Naive thymus-derived CD4-positive, alpha-beta T cell (primary cell): ENCODE measurements at regions not wholly inside any gene's neighbourhood (a gene's known extent, or its start where the extent isn't known, plus 50 kb on each side); places are given as distances from the start of the nearest gene placed in this dataset.

Experiments used
- ATAC-seq: fragments of 150-1000 bp; cut with Tn5 transposase; 2 replicates; pipeline ENCODE4 v1.10.0; 2021; ENCODE audit warnings: mild to moderate bottlenecking, moderate library complexity
- CTCF ChIA-PET: fragments of 350-600 bp; sonication (Branson Sonifier 250); formaldehyde crosslinking; loops from one replicate; lab custom pipeline; 2021; ENCODE audit warnings: antibody characterized with exemption; lab: Charles Lee
- POLR2A ChIA-PET: fragments of 350-600 bp; sonication (Branson Sonifier 250); formaldehyde crosslinking; loops from one replicate; lab custom pipeline; 2021; ENCODE audit warnings: antibody characterized with exemption, inconsistent platforms; lab: Charles Lee
- DNase-seq, 9 donors: peaks; one replicate each; pipeline versions ENCODE4 v3.0.0 to v3.0.0-alpha.2; 2020 to 2022; ENCODE audit warnings: mixed read lengths in 1 of 9
- H3K27ac ChIP-seq: one replicate; pipeline ENCODE4 v1.7.0; 2013; ENCODE audit warnings: mild to moderate bottlenecking, low read depth, low read length, moderate library complexity
- H3K27me3 ChIP-seq, 2 donors: one replicate each; pipeline ENCODE4 v1.7.0; 2013; ENCODE audit warnings: low read length in 2 of 2, mild to moderate bottlenecking in 2 of 2, moderate library complexity in 2 of 2; ENCODE audit not compliant: control insufficient read depth in 2 of 2, insufficient read depth in 2 of 2
- H3K36me3 ChIP-seq, 3 experiments: 1 replicate in 2 of 3; 2 replicates in 1 of 3; pipeline ENCODE4 v1.7.0; 2013; ENCODE audit warnings: low read length in 3 of 3, mild to moderate bottlenecking in 3 of 3, moderate library complexity in 1 of 3; ENCODE audit not compliant: insufficient read depth in 3 of 3, control insufficient read depth in 2 of 3
- H3K4me1 ChIP-seq, 2 donors: one replicate each; pipeline ENCODE4 v1.7.0; 2013; ENCODE audit warnings: low read length in 2 of 2, mild to moderate bottlenecking in 2 of 2, moderate library complexity in 1 of 2; ENCODE audit not compliant: control insufficient read depth in 2 of 2, insufficient read depth in 2 of 2
- H3K4me3 ChIP-seq: 2 replicates; pipeline ENCODE4 v1.7.0; 2013; ENCODE audit warnings: mild to moderate bottlenecking, low read length
- H3K9me3 ChIP-seq, 3 experiments: 1 replicate in 2 of 3; 2 replicates in 1 of 3; pipeline ENCODE4 v1.7.0; 2013; ENCODE audit warnings: low read length in 3 of 3; ENCODE audit not compliant: control insufficient read depth in 2 of 3
- H3K27ac Mint-ChIP-seq, 9 donors: one replicate each; pipeline ENCODE4 v1.8.0; 2020 to 2022; ENCODE audit warnings: mixed read lengths in 9 of 9, mild to moderate bottlenecking in 8 of 9, moderate library complexity in 5 of 9, inconsistent platforms in 2 of 9
- H3K27me3 Mint-ChIP-seq, 5 donors: one replicate each; pipeline ENCODE4 v1.8.0; 2021 to 2022; ENCODE audit warnings: mixed read lengths in 5 of 5, mild to moderate bottlenecking in 1 of 5
- H3K36me3 Mint-ChIP-seq, 5 donors: one replicate each; pipeline ENCODE4 v1.8.0; 2020 to 2022; ENCODE audit warnings: mixed read lengths in 5 of 5, mild to moderate bottlenecking in 3 of 5, inconsistent platforms in 1 of 5
- H3K4me1 Mint-ChIP-seq, 7 donors: one replicate each; pipeline ENCODE4 v1.8.0; 2020 to 2022; ENCODE audit warnings: mixed read lengths in 7 of 7, mild to moderate bottlenecking in 3 of 7, inconsistent platforms in 1 of 7
- H3K4me3 Mint-ChIP-seq, 10 donors: one replicate each; pipeline ENCODE4 v1.8.0; 2020 to 2022; ENCODE audit warnings: mild to moderate bottlenecking in 10 of 10, mixed read lengths in 10 of 10, moderate library complexity in 6 of 10, inconsistent platforms in 2 of 10
- H3K9me3 Mint-ChIP-seq, 11 donors: one replicate each; pipeline ENCODE4 v1.8.0; 2020 to 2022; ENCODE audit warnings: mixed read lengths in 11 of 11, mild to moderate bottlenecking in 4 of 11, inconsistent platforms in 1 of 11, moderate library complexity in 1 of 11
- intact Hi-C, 2 donors: fragments of 100-400 bp; cut with micrococcal nuclease; formaldehyde crosslinking; loops; one replicate each; pipeline ENCODE4 v1.15.1; 2023

- Histone ChIP-seq H3K4me1 (no peaks in the 10 kb centered on the region), H3K27ac (no peak overlapping the region), H3K4me3 (no peak overlapping the region), H3K27me3 (no peaks in the 10 kb centered on the region), H3K36me3 (no peaks in the 10 kb centered on the region), H3K9me3 (peaks cover 0 to 8% (median 0%) of the 10 kb centered on the region in 3 experiments)
- Mint-ChIP-seq H3K9me3 (peaks cover 0 to 16% (median 3%) of the 10 kb centered on the region in 11 donors), H3K36me3 (peaks cover 0 to 8% (median 0%) of the 10 kb centered on the region in 5 donors), H3K27me3 (peaks cover 0 to 32% (median 0%) of the 10 kb centered on the region in 5 donors), H3K4me1 (peaks cover 0 to 2% (median 0%) of the 10 kb centered on the region in 7 donors), H3K4me3 (no peak overlapping the region), H3K27ac (peak overlapping the region in 1 of 9 donors; percentile 19)
- POLR2A ChIA-PET, result no interaction called here
- ATAC-seq (no peak), DNase-seq (no peak)
- intact Hi-C loops, result no loop called here
- CTCF ChIA-PET, result no interaction called here
Observed at GRCh38 chr4:38195911-38196310, 235.7 kb downstream of the PTTG2 start.

- no peak overlapping the region for H3K27ac ChIP-seq
- ChIA-PET CTCF (interaction anchor here (1.1 kb wide), 1 partner anchor 9 kb away, joined by 3 read pairs; no protein-coding TSS in a partner anchor), POLR2A (interaction anchor here (0.6 kb wide), 1 partner anchor 89 kb away, joined by 3 read pairs; no protein-coding TSS in a partner anchor)
- peak overlapping the region in 1 of 10 donors; percentile 53 for H3K4me3 Mint-ChIP-seq
- peaks cover 0 to 3% (median 0%) of the 10 kb centered on the region in 5 donors for H3K36me3 Mint-ChIP-seq
- ATAC-seq (no peak), DNase-seq (peak in 1 of 9 donors; percentile 4)
- peak overlapping the region in 1 of 9 donors; percentile 4 for H3K27ac Mint-ChIP-seq
- H3K9me3 Mint-ChIP-seq, result peaks cover 0 to 4% (median 0%) of the 10 kb centered on the region in 11 donors
- H3K9me3 ChIP-seq, result no peaks in the 10 kb centered on the region
- peaks cover 0 to 13% (median 6%) of the 10 kb centered on the region in 7 donors for H3K4me1 Mint-ChIP-seq
- H3K27me3 ChIP-seq, result no peaks in the 10 kb centered on the region
- H3K36me3 ChIP-seq, result no peaks in the 10 kb centered on the region
- H3K4me3 ChIP-seq, result no peak overlapping the region
- no peaks in the 10 kb centered on the region for H3K4me1 ChIP-seq
- H3K27me3 Mint-ChIP-seq, result no peaks in the 10 kb centered on the region
- intact Hi-C loops, result no loop called here
Observed at GRCh38 chr4:38202242-38202641, 242.0 kb downstream of the PTTG2 start.

GRCh38 chr4:38203609-38204008 is 243.4 kb downstream of the PTTG2 start:
- no peaks in the 10 kb centered on the region for H3K9me3 ChIP-seq
- H3K4me1 ChIP-seq, result no peaks in the 10 kb centered on the region
- peaks cover 0 to 7% (median 0%) of the 10 kb centered on the region in 11 donors for H3K9me3 Mint-ChIP-seq
- peaks cover 0 to 13% (median 6%) of the 10 kb centered on the region in 7 donors for H3K4me1 Mint-ChIP-seq
- H3K27ac ChIP-seq, result no peak overlapping the region
- H3K4me3 Mint-ChIP-seq, result no peak overlapping the region
- H3K4me3 ChIP-seq, result no peak overlapping the region
- CTCF ChIA-PET, result no interaction called here
- H3K27ac Mint-ChIP-seq, result no peak overlapping the region
- H3K36me3 Mint-ChIP-seq, result peaks cover 0 to 8% (median 0%) of the 10 kb centered on the region in 5 donors
- intact Hi-C loops, result no loop called here
- ATAC-seq (no peak), DNase-seq (no peak)
- no peaks in the 10 kb centered on the region for H3K36me3 ChIP-seq
- H3K27me3 Mint-ChIP-seq, result no peaks in the 10 kb centered on the region
- POLR2A ChIA-PET, result interaction anchor here (0.7 kb wide), 1 partner anchor 27 kb away, joined by 3 read pairs; no protein-coding TSS in a partner anchor
- no peaks in the 10 kb centered on the region for H3K27me3 ChIP-seq

- peaks cover 0 to 7% (median 0%) of the 10 kb centered on the region in 11 donors for H3K9me3 Mint-ChIP-seq
- peaks cover 0 to 8% (median 0%) of the 10 kb centered on the region in 5 donors for H3K36me3 Mint-ChIP-seq
- Histone ChIP-seq H3K36me3 (no peaks in the 10 kb centered on the region), H3K9me3 (no peaks in the 10 kb centered on the region), H3K4me3 (no peak overlapping the region), H3K27ac (no peak overlapping the region), H3K4me1 (no peaks in the 10 kb centered on the region), H3K27me3 (no peaks in the 10 kb centered on the region)
- H3K4me1 Mint-ChIP-seq, result peaks cover 0 to 13% (median 6%) of the 10 kb centered on the region in 7 donors
- intact Hi-C loops, result no loop called here
- H3K27me3 Mint-ChIP-seq, result peaks cover 0 to 2% (median 0%) of the 10 kb centered on the region in 5 donors
- H3K4me3 Mint-ChIP-seq, result no peak overlapping the region
- ChIA-PET CTCF (no interaction called here), POLR2A (interaction anchor here (0.7 kb wide), 1 partner anchor 26 kb away, joined by 3 read pairs; no protein-coding TSS in a partner anchor)
- no peak overlapping the region for H3K27ac Mint-ChIP-seq
- ATAC-seq (no peak), DNase-seq (no peak)
Observed at GRCh38 chr4:38204339-38205035, 244.3 kb downstream of the PTTG2 start.

GRCh38 chr4:38205261-38205660 is 245.1 kb downstream of the PTTG2 start:
- no peak overlapping the region for H3K4me3 Mint-ChIP-seq
- POLR2A ChIA-PET, result no interaction called here
- H3K4me1 Mint-ChIP-seq, result peaks cover 0 to 13% (median 6%) of the 10 kb centered on the region in 7 donors
- peaks cover 0 to 7% (median 0%) of the 10 kb centered on the region in 11 donors for H3K9me3 Mint-ChIP-seq
- intact Hi-C loops, result no loop called here
- no peaks in the 10 kb centered on the region for H3K27me3 ChIP-seq
- no peak overlapping the region for H3K27ac Mint-ChIP-seq
- DNase-seq (no peak), ATAC-seq (no peak)
- CTCF ChIA-PET, result no interaction called here
- no peaks in the 10 kb centered on the region for H3K9me3 ChIP-seq
- no peaks in the 10 kb centered on the region for H3K4me1 ChIP-seq
- H3K36me3 Mint-ChIP-seq, result peaks cover 0 to 8% (median 0%) of the 10 kb centered on the region in 5 donors
- no peak overlapping the region for H3K4me3 ChIP-seq
- H3K27me3 Mint-ChIP-seq, result peaks cover 0 to 2% (median 0%) of the 10 kb centered on the region in 5 donors
- H3K27ac ChIP-seq, result no peak overlapping the region
- no peaks in the 10 kb centered on the region for H3K36me3 ChIP-seq

GRCh38 chr4:38207110-38207457 is 246.9 kb downstream of the PTTG2 start:
- no peaks in the 10 kb centered on the region for H3K9me3 ChIP-seq
- Mint-ChIP-seq H3K4me3 (no peak overlapping the region), H3K27ac (no peak overlapping the region), H3K36me3 (peaks cover 0 to 8% (median 0%) of the 10 kb centered on the region in 5 donors), H3K4me1 (peaks cover 0 to 10% (median 2%) of the 10 kb centered on the region in 7 donors), H3K27me3 (peaks cover 0 to 2% (median 0%) of the 10 kb centered on the region in 5 donors), H3K9me3 (peaks cover 0 to 7% (median 0%) of the 10 kb centered on the region in 11 donors)
- H3K4me3 ChIP-seq, result no peak overlapping the region
- DNase-seq (no peak), ATAC-seq (no peak)
- ChIA-PET CTCF (interaction anchor here (0.5 to 0.7 kb wide), 2 partner anchors 210 to 524 kb away, joined by 3 read pairs; no protein-coding TSS in a partner anchor), POLR2A (no interaction called here)
- no peaks in the 10 kb centered on the region for H3K4me1 ChIP-seq
- intact Hi-C loops, result no loop called here
- no peak overlapping the region for H3K27ac ChIP-seq
- H3K27me3 ChIP-seq, result no peaks in the 10 kb centered on the region
- no peaks in the 10 kb centered on the region for H3K36me3 ChIP-seq
